HG03097 (cell line): ENCODE measurements at regions not wholly inside any gene's neighbourhood (a gene's known extent, or its start where the extent isn't known, plus 50 kb on each side); places are given as distances from the start of the nearest gene placed in this dataset.
"Not testable (repeated sequence)": the region's sequence is repeated elsewhere in the genome, so short reads cannot be mapped to it uniquely, and the experiment has no call there.

Experiments used
- ATAC-seq: cut with Tn5 transposase; IDR thresholded peaks from one replicate; pipeline ENCODE4 v1.9.1; 2021; ENCODE audit not compliant: unreplicated experiment, low FRiP score

DNA sequence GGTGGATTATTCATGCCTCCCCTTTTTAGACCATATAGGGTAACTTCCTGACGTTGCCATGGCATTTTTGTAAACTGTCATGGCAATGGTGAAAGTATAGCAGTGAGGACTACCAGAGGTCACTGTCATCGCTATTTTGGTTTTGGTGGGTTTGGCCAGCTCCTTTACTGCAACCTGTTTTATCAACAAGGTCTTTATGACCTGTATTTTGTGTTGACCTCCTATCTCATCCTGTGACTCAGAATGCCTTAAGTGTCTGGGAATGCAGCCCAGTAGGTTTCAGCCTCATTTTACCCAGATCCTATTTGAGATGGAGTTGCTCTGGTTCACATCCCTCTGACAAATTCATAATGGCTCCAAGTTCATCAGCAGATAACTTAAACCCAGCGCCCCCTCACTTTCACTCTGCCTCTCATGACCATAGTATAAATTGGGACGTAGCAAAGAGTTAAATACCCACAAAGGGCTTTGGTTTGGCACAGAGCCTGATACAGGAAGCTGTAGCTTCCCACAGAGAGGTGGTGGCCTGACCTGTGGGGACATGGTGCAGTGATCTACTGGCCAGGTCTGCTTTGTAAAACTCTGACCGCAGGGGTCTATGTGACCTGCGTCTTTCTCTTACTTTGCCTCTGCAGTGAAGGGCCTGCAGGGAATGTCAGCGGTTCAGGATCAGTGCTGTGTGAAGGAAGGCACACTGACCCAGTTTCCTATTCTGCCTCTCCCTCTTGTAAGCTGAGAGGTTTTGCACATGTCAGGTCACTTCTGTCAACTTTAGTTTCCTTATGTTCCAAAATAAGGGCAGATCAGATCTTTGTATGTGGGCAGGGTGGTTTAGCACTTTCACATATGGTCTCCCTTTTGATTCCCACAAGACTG, 78.1 kb upstream of the ZNF644 start:
- ATAC-seq, result no peak

DNA sequence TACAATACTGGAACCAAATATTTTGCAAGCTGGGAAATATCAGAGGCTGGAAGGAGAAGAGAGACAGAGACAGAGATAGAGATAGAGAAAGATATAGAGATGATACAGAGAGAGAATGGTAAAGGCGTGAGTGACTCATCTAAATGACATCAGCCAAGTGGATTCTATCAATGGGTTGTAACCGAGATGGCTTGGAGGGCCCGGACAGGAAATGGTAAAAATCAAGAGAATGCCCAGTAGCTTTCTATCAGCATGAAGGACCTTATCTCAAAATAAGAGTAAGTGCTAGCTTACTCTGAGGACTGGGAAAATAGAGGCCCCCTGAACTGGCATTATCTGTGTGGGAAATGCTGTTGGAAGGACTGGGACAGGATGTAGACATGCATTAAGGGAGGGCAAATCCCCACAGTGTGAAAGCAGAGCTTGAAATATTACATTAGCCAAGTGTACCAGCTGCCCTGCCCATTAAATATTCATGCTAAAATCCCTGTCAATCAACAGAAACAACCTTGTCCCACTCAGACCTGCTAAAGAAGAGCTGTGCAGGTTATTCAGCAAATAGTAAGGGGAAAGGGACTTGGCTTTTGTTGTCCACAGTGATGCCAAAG, 76.6 kb upstream of the ZNF644 start:
- ATAC-seq, result no peak

DNA sequence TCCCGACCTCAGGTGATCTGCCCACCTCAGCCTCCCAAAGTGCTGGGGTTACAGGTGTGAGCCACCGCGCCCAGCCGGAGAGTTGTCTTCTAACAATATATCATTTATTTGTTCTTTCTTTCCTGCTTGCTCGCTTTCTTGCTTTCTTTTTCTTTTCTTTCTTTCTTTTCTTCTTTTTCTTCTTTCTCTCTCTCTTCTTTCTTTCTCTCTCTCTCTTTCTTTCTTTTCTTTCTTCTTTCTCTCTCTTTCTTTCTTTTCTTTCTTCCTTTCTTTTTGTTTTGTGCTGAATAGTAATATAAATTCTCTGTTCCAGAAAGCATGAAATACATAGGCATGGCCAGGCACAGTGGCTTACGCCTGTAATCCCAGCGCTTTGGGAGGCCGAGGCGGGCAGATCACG, 73.5 kb upstream of the ZNF644 start:
- not testable (repeated sequence) for ATAC-seq

DNA sequence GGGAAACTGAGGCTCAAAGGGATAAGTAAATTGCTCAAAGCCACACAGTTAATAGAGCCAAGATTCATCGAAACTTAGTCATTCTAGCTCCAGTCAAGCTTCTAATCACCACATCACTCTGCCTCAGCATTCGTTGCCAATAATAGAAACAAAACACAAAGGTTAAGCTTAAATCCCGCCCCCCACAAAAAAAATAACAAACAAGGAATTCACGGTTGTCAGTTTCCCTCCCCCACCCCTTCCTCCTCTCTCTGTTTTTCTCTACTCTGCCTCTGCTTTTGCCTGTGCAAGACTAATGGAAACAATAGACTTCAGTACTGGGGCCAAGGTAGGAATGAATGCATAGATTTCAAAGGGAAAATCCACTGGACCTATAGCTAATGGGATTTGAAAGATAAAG, 70.7 kb upstream of the ZNF644 start:
- no peak for ATAC-seq

DNA sequence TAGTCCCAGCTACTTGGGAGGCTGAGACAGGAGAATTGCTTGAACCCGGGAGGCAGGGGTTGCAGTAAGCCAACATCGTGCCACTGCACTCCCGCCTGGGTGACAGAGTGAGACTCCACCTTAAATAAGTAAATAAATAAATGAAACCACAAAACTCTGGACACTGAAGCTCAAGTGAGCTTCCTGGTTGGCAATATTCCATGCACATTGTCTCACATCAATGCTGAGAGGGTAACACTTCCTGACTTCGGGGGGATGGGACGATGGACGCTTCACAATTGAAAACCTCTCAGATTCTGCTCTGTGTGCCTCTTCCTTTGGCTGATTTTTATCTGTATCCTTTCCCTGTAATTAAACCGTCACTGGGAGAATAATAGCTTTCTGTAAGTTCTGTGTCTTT, 70.0 kb upstream of the ZNF644 start:
- no peak for ATAC-seq

DNA sequence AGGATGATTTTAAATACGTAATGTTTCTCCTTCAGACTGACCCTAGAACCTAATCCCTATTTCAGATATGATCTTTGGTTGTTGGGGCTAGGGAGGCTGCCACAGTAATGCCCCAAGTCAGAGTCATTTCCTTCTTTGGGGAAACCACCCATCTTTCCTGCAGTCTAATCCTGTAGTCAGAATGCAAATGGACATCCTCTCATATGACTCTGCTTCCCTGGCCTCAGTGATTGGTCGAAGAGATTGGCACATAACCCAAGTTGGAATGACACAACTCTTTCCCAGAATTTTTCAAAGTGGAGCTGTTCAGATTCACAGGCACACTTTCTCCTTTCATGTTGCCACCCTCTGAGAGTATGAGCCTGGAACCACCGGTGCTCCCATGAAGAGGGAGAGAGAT, 58.8 kb upstream of the ZNF644 start:
- no peak for ATAC-seq

DNA sequence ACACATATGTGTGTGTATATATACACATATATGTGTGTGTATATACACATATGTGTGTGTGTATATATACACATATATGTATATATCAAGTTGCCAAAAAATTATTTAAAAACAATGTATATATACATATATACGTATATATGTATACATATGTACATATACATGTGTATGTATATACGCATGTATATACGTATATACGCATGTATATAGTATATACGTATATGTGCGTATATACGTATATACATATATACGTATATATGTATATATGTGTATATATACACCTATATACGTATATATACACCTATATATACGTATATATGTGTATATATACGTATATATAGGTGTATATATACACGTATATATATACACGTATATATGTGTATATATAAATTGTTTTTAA, 57.0 kb upstream of the ZNF644 start:
- no peak for ATAC-seq

DNA sequence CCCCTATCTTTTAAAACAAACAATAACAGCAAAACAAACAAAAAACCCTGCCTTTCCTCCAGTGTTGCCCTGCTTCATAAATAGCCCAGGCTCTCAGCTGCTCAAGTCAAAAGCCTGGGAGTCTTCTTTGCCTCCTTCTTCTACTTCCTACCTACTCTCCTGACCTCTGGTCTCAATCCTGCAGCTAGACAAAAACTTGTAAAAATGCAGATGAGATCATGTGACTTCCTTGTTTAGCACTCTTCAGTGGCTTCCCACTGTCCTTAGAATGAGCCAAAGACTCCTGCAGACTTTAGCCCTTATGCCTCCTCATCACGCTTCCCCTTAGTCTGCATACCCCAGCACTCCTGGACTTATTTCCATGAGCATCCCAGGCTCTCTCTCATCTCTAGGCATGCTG, 55.0 kb upstream of the ZNF644 start:
- no peak for ATAC-seq

DNA sequence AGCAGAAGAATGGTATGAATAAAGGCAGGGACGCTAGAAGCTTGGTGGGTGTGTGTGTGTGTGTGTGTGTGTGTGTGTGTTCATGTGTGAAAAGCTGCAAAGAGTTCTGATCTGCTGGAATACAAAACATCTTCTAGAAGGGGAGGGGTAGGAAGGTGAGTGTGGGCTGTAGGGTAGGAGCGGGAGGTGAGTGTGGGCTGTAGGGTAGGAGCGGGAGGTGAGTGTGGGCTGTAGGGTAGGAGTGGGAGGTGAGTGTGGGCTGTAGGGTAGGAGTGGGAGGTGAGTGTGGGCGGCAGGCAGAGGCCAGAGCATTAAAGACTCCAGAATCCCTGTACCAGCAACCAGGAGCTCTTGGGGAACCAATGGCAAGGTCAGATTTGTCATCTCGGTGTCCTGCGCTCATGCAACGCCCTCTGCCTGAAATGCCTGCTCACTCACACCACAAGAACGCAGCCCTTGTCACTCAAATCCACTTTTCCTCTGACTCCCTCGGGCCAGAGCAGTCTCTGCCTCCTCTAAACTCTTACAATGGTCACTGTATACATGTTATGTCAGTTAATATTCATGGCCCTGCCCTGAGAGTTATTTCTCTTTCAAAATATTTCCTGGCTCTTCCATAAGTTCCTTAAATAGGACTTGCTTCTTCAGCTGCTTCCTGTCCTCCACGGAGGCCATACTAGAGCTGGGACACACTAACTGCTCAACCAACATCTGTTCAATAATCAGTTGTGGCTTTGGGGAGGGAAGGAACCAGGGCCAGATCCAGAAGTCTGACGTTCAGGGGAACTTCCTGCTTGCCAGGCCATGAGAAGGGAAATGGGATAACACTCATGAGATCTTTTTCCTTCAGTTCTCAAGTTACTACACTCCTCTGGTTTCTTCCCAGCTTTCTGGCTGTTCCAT, 53.6 kb upstream of the ZNF644 start:
- ATAC-seq, result no peak

DNA sequence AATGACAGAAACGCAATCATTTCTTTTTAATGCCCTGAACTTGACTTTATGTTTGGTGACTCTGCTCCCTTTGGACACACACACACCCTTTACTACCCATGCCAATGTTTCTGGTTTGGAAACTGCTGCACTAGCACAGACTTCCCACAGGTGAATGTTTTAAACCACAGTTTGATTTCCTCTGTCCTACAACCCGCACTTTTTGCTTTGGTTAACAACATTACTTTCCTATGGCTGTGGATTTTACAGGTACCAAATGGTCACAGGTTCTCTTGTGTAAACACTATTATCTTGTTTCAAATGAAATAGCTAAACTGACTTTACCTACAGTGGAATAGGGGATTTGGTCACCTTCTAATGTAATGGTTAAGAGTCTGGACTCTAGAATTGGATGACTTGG, 51.5 kb upstream of the ZNF644 start:
- ATAC-seq, result no peak

DNA sequence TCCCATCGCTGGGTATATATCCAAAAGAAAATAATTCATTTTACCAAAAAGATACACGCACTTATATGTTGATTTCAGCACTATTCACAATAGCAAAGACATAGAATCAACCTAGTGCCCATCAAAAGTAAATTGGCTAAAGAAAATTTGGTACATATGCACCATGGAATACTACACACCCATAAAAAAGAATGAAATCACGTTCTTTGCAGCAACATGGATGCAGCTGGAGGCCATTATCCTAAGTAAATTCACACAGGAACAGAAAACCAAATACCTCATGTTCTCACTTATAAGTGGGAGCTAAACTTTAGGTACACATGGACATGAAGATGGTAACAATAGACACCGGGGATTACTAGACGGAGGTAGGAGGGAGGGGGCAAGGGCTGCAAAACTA, 50.0 kb upstream of the ZNF644 start:
- no peak for ATAC-seq
